KMS-11 (cell line): ENCODE measurements at regions not wholly inside any gene's neighbourhood (a gene's known extent, or its start where the extent isn't known, plus 50 kb on each side); places are given as distances from the start of the nearest gene placed in this dataset.
"Not testable (repeated sequence)": the region's sequence is repeated elsewhere in the genome, so short reads cannot be mapped to it uniquely, and the experiment has no call there.

Experiments
- H2AFZ ChIP-seq: fragments of 200-600 bp; sonication (generic); 2 replicates; pipeline ENCODE4 v1.6.1; 2016; ENCODE audit warnings: antibody characterized with exemption, mixed run types, low read depth
- H3K27ac ChIP-seq: fragments of 200-600 bp; sonication (generic); 2 replicates; pipeline ENCODE4 v1.6.1; 2016; ENCODE audit warnings: mild to moderate bottlenecking, mixed run types
- H3K27me3 ChIP-seq: fragments of 200-600 bp; sonication (generic); 2 replicates; pipeline ENCODE4 v1.6.1; 2017; ENCODE audit warnings: mild to moderate bottlenecking, low read depth, mixed run types, moderate library complexity; ENCODE audit not compliant: insufficient read depth
- H3K36me3 ChIP-seq: fragments of 200-600 bp; sonication (generic); 2 replicates; pipeline ENCODE4 v1.6.1; 2017; ENCODE audit warnings: mild to moderate bottlenecking, mixed run types; ENCODE audit not compliant: insufficient read depth
- H3K4me1 ChIP-seq: fragments of 200-600 bp; sonication (generic); 2 replicates; pipeline ENCODE4 v1.6.1; 2016; ENCODE audit warnings: mild to moderate bottlenecking, low read depth, mixed run types; ENCODE audit not compliant: poor library complexity, severe bottlenecking
- H3K4me2 ChIP-seq: fragments of 200-600 bp; sonication (generic); 2 replicates; pipeline ENCODE4 v1.7.0; 2016; ENCODE audit warnings: mild to moderate bottlenecking, mixed run types
- H3K4me3 ChIP-seq: fragments of 200-600 bp; sonication (generic); IDR thresholded peaks from 2 replicates; pipeline ENCODE4 v1.6.1; 2017; ENCODE audit warnings: low read depth, low read length, mixed read lengths; ENCODE audit not compliant: insufficient read depth
- H3K79me2 ChIP-seq: fragments of 200-600 bp; sonication (generic); 2 replicates; pipeline ENCODE4 v1.6.1; 2016; ENCODE audit warnings: low read depth, mixed run types; ENCODE audit not compliant: insufficient read depth
- H3K9ac ChIP-seq: fragments of 200-600 bp; sonication (generic); 2 replicates; pipeline ENCODE4 v1.6.1; 2016; ENCODE audit warnings: mild to moderate bottlenecking, mixed run types
- H4K20me1 ChIP-seq: fragments of 200-600 bp; sonication (generic); 2 replicates; pipeline ENCODE4 v1.6.1; 2016; ENCODE audit warnings: mild to moderate bottlenecking, mixed run types; ENCODE audit not compliant: insufficient read depth
- TF ChIP-seq, protein P1 (sequence below): fragments of 200-600 bp; sonication (generic); conservative IDR thresholded peaks from 2 replicates; pipeline ENCODE4 v1.6.1; 2017; ENCODE audit warnings: low read depth, mild to moderate bottlenecking, antibody characterized with exemption, low read length, moderate library complexity, mixed read lengths

DNA sequence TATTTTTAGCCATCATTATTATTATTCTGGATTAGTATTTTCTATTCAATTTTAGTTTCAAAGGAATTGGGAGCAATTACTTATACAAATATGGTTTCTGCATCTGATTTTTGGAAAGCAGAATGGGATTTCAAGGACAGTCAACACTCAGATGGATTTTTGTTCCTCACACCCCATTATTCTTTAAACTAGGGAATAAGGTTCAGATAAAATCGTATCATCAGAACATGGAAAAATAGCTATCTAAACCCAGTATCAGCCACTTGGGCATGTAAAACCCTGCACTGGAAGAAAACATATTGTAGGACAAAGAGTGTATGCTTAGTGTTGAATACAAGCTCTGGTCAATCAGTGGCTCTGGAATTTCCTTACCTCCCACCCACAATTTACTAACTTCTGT lies 452.5 kb downstream of the ZNF516 start:
- no peaks in the 10 kb centered on the region for H4K20me1 ChIP-seq

DNA sequence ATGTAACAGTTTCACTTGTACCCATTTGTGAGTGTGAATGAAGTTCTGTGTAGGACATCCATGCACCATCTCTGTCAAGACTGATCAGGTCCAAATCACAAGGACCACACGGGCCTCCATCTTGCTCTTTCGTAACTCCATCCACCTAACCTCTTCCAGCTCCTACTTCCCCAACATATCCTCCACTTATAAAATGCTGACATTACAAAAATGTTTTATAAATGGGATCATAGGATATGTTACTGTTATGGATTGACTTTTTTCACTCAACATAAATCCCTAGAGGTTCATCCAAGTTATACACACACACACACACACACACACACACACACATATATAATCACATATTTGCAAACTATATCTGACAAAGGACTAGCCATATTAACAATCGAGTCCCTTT lies 476.8 kb downstream of the ZNF516 start:
- Histone ChIP-seq H3K79me2 (no peaks in the 10 kb centered on the region), H3K4me3 (no peak overlapping the region), H3K27me3 (no peaks in the 10 kb centered on the region), H3K4me1 (no peaks in the 10 kb centered on the region), H3K27ac (no peak overlapping the region), H3K9ac (no peak overlapping the region), H3K4me2 (no peak overlapping the region), H3K36me3 (no peaks in the 10 kb centered on the region), H2AFZ (no peak overlapping the region), H4K20me1 (no peaks in the 10 kb centered on the region)
- TF ChIP-seq, protein P1, sequence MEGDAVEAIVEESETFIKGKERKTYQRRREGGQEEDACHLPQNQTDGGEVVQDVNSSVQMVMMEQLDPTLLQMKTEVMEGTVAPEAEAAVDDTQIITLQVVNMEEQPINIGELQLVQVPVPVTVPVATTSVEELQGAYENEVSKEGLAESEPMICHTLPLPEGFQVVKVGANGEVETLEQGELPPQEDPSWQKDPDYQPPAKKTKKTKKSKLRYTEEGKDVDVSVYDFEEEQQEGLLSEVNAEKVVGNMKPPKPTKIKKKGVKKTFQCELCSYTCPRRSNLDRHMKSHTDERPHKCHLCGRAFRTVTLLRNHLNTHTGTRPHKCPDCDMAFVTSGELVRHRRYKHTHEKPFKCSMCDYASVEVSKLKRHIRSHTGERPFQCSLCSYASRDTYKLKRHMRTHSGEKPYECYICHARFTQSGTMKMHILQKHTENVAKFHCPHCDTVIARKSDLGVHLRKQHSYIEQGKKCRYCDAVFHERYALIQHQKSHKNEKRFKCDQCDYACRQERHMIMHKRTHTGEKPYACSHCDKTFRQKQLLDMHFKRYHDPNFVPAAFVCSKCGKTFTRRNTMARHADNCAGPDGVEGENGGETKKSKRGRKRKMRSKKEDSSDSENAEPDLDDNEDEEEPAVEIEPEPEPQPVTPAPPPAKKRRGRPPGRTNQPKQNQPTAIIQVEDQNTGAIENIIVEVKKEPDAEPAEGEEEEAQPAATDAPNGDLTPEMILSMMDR, result no peak

More for the DNA sequence above, 452.5 kb downstream of the ZNF516 start:
- H2AFZ ChIP-seq, result no peak overlapping the region
- no peaks in the 10 kb centered on the region for H3K27me3 ChIP-seq
- H3K4me2 ChIP-seq, result no peak overlapping the region
- no peak overlapping the region for H3K4me3 ChIP-seq
- no peaks in the 10 kb centered on the region for H3K4me1 ChIP-seq
- TF ChIP-seq, protein P1, result no peak
- H3K9ac ChIP-seq, result no peak overlapping the region
- H3K79me2 ChIP-seq, result no peaks in the 10 kb centered on the region
- no peak overlapping the region for H3K27ac ChIP-seq
- H3K36me3 ChIP-seq, result no peaks in the 10 kb centered on the region

DNA sequence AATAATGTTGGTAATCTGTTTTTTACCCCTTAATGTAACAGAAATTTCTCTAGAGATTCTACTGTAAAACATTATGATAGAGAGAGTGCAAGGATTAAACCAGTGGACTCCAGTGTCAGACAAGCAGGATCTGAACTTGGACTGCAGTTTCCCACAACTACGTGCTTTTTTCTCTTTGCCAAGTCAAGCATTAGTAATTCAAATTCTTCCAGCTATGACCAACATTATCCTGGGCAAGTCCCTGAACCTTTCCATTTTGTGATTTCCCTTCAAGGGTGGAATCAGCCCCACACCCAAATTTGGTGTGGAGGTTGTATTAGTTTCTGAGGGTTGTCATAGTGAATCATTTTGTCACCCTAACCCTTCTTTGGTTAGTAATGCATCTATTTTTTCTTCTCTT lies 482.0 kb downstream of the ZNF516 start:
- TF ChIP-seq, protein P1, result no peak
- Histone ChIP-seq H3K27ac (no peak overlapping the region), H2AFZ (no peak overlapping the region), H4K20me1 (no peaks in the 10 kb centered on the region), H3K4me3 (no peak overlapping the region), H3K27me3 (no peaks in the 10 kb centered on the region), H3K9ac (no peak overlapping the region), H3K4me1 (no peaks in the 10 kb centered on the region), H3K4me2 (no peak overlapping the region), H3K79me2 (no peaks in the 10 kb centered on the region), H3K36me3 (no peaks in the 10 kb centered on the region)

DNA sequence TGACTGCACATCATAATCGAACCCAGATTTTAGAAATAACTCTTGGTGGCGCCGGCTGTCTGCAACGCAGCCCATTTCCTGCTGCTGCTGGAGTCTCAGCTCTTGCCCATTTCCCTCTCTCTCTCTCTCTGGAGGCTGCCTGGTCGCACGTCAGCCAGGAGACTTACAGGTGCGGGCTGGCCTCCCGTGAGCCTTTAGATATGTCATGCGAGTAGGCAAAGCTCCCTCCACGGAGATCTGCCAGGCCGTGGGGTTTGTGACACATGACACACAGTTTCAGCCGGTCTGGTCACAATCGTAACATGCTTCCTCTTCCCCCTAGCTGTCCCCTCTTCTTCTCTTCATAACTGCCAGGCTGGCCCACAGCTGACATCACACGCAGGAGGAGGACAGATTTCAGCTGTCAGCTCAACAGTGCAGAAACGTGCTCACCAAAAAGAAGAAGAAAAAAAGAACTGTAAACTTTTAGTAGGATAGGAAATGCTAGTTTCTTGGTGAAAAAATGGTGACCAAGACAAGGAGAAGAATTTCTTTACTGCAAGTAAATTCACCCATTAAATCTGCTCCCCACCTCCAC lies 489.3 kb downstream of the ZNF516 start:
- no peak overlapping the region for H3K27ac ChIP-seq
- TF ChIP-seq, protein P1, result no peak
- no peak overlapping the region for H3K4me3 ChIP-seq
- no peak overlapping the region for H3K4me2 ChIP-seq
- no peak overlapping the region for H2AFZ ChIP-seq
- H3K36me3 ChIP-seq, result no peaks in the 10 kb centered on the region
- no peaks in the 10 kb centered on the region for H4K20me1 ChIP-seq
- H3K9ac ChIP-seq, result no peak overlapping the region
- H3K27me3 ChIP-seq, result no peaks in the 10 kb centered on the region
- H3K4me1 ChIP-seq, result no peaks in the 10 kb centered on the region
- no peaks in the 10 kb centered on the region for H3K79me2 ChIP-seq

DNA sequence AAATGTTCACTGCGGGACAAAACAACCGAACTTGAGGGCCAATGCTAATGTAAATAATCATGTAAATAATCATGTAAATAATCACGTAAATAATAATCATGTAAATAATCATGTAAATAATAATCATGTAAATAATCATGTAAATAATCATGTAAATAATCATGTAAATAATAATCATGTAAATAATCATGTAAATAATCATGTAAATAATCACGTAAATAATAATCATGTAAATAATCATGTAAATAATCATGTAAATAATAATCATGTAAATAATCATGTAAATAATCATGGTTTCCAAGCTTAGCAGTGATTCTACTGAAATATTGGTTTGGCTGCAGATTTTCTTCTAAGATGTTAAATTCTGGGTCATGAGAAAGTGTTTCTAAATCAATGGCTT lies 507.1 kb downstream of the ZNF516 start:
- not testable (repeated sequence) for H3K36me3 ChIP-seq, H3K4me2 ChIP-seq, H2AFZ ChIP-seq, H3K27ac ChIP-seq, H3K9ac ChIP-seq, H3K27me3 ChIP-seq, H4K20me1 ChIP-seq, H3K4me3 ChIP-seq, H3K4me1 ChIP-seq, H3K79me2 ChIP-seq
